Panc1 (cell line): ENCODE measurements at regions not wholly inside any gene's neighbourhood (a gene's known extent, or its start where the extent isn't known, plus 50 kb on each side); places are given as distances from the start of the nearest gene placed in this dataset.

Source experiments
- ATAC-seq: fragments of 200-7000 bp; cut with Tn5 transposase; 2 replicates; pipeline ENCODE4 v1.9.1; 2020; ENCODE audit warnings: mild to moderate bottlenecking, moderate library complexity
- BruUV-seq: library from RNA; stranded (reverse); fragments of 400-500 nt; replicated peaks from 2 replicates; lab custom pipeline; 2021; lab: Mats Ljungman, UMichigan
- CTCF ChIA-PET: fragments of 300-600 bp; sonication (Branson Sonifier 250); formaldehyde crosslinking; loops from one replicate; lab custom pipeline; 2022; ENCODE audit warnings: antibody characterized with exemption; lab: Charles Lee
- POLR2A ChIA-PET: fragments of 300-600 bp; sonication (Branson Sonifier 250); formaldehyde crosslinking; loops from one replicate; lab custom pipeline; 2022; ENCODE audit warnings: antibody characterized with exemption; lab: Charles Lee
- DNase-seq: peaks from one replicate; pipeline ENCODE4 v3.0.0-alpha.2; 2010; ENCODE audit warnings: low read depth, low spot score
- H3K27ac ChIP-seq: 2 replicates; pipeline ENCODE4 v1.5.1; 2011; ENCODE audit warnings: mild to moderate bottlenecking, low read length, inconsistent platforms
- H3K27me3 ChIP-seq: fragments of 200-500 bp; sonication (Bioruptor generic); 2 replicates; pipeline ENCODE4 v1.6.0; 2014; ENCODE audit warnings: low read length, inconsistent platforms; ENCODE audit not compliant: control insufficient read depth, insufficient read depth
- H3K36me3 ChIP-seq: fragments of 200-500 bp; sonication (Bioruptor generic); 2 replicates; pipeline ENCODE4 v1.5.1; 2014; ENCODE audit warnings: inconsistent platforms, mild to moderate bottlenecking, low read length, moderate library complexity; ENCODE audit not compliant: control insufficient read depth, insufficient read depth
- H3K4me1 ChIP-seq: 2 replicates; pipeline ENCODE4 v1.5.1; 2011; ENCODE audit warnings: inconsistent platforms, mild to moderate bottlenecking, low read length, moderate library complexity; ENCODE audit not compliant: control insufficient read depth, insufficient read depth
- H3K4me3 ChIP-seq, 2 experiments: 2 replicates each; pipeline ENCODE4 v1.5.1; 2011 to 2012; ENCODE audit warnings: low read depth in 2 of 2, low read length in 2 of 2, mild to moderate bottlenecking in 2 of 2, inconsistent platforms in 1 of 2, moderate library complexity in 1 of 2
- H3K9me3 ChIP-seq: fragments of 200-500 bp; sonication (Bioruptor generic); 2 replicates; pipeline ENCODE4 v1.5.1; 2014; ENCODE audit warnings: low read depth, mild to moderate bottlenecking, inconsistent platforms, low read length, moderate library complexity; ENCODE audit not compliant: control insufficient read depth, insufficient read depth
- CTCF ChIP-seq: fragments of 450-650 bp; IDR thresholded peaks from 2 replicates; pipeline ENCODE4 v1.5.1; 2017; ENCODE audit warnings: mild to moderate bottlenecking
- POLR2AphosphoS5 ChIP-seq: IDR thresholded peaks from 2 replicates; pipeline ENCODE4 v1.6.1; 2012; ENCODE audit warnings: mild to moderate bottlenecking, low read depth, low read length, moderate library complexity
- SIN3A ChIP-seq: IDR thresholded peaks from 2 replicates; pipeline ENCODE4 v1.6.1; 2012; ENCODE audit warnings: low read depth, mild to moderate bottlenecking, low read length, moderate library complexity, borderline replicate concordance; ENCODE audit not compliant: insufficient read depth
- TCF7L2 ChIP-seq: IDR thresholded peaks from 2 replicates; pipeline ENCODE4 v1.6.1; 2011; ENCODE audit warnings: mild to moderate bottlenecking, low read depth, low read length, inconsistent platforms
- in situ Hi-C: cut with HindIII; loops from 2 replicates; pipeline ENCODE4 v1.10.0; 2016; ENCODE audit warnings: low sequenced_read_pairs, low pct_unique_long_range_greater_than_20kb
- intact Hi-C: fragments of 100-400 bp; cut with micrococcal nuclease; formaldehyde crosslinking; loops from one replicate; pipeline ENCODE4 v1.10.0; 2022; ENCODE audit not compliant: unreplicated experiment
- TF ChIP-seq, protein P1 (sequence below), 2 experiments: IDR thresholded peaks; 2 replicates each; pipeline ENCODE4 v1.6.1; 2011 to 2012; ENCODE audit warnings: low read depth in 2 of 2, control low read depth in 1 of 2, low read length in 1 of 2, mild to moderate bottlenecking in 1 of 2, moderate library complexity in 1 of 2; ENCODE audit not compliant: insufficient read depth in 1 of 2

GRCh38 chr20:4593149-4593525 is 93.1 kb upstream of the PRNP start:
- in situ Hi-C loops (no loop called here), intact Hi-C loops (loop anchor here (2.0 to 5.0 kb wide), 2 partner anchors 342 to 486 kb away; no protein-coding TSS in a partner anchor)
- no peaks in the 10 kb centered on the region for H3K9me3 ChIP-seq
- no TSS peak for BruUV-seq
- DNase-seq: no peak
- no peaks in the 10 kb centered on the region for H3K36me3 ChIP-seq
- H3K4me1 ChIP-seq: no peaks in the 10 kb centered on the region
- no peak for TF ChIP-seq CTCF
- TF ChIP-seq POLR2AphosphoS5: no peak
- TF ChIP-seq, protein P1, sequence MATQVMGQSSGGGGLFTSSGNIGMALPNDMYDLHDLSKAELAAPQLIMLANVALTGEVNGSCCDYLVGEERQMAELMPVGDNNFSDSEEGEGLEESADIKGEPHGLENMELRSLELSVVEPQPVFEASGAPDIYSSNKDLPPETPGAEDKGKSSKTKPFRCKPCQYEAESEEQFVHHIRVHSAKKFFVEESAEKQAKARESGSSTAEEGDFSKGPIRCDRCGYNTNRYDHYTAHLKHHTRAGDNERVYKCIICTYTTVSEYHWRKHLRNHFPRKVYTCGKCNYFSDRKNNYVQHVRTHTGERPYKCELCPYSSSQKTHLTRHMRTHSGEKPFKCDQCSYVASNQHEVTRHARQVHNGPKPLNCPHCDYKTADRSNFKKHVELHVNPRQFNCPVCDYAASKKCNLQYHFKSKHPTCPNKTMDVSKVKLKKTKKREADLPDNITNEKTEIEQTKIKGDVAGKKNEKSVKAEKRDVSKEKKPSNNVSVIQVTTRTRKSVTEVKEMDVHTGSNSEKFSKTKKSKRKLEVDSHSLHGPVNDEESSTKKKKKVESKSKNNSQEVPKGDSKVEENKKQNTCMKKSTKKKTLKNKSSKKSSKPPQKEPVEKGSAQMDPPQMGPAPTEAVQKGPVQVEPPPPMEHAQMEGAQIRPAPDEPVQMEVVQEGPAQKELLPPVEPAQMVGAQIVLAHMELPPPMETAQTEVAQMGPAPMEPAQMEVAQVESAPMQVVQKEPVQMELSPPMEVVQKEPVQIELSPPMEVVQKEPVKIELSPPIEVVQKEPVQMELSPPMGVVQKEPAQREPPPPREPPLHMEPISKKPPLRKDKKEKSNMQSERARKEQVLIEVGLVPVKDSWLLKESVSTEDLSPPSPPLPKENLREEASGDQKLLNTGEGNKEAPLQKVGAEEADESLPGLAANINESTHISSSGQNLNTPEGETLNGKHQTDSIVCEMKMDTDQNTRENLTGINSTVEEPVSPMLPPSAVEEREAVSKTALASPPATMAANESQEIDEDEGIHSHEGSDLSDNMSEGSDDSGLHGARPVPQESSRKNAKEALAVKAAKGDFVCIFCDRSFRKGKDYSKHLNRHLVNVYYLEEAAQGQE (IDR thresholded peaks at IDR 0.05; ENCODE audit: insufficient read depth in 1 of 2, low read depth in 2 of 2, low read length in 1 of 2): no peak
- TF ChIP-seq TCF7L2: no peak
- TF ChIP-seq SIN3A: no peak
- H3K4me3 ChIP-seq: no peak overlapping the region
- ChIA-PET POLR2A (no interaction called here), CTCF (interaction anchor here (0.6 kb wide), 3 partner anchors 19 to 276 kb away, joined by 3 to 10 read pairs (median 3); no protein-coding TSS in a partner anchor)
- peak; percentile 11; the same call in 1 of the 2 replicates for ATAC-seq
- H3K27me3 ChIP-seq: peaks cover 4% of the 10 kb centered on the region; the same call in 1 of the 2 replicates
- H3K27ac ChIP-seq: no peak overlapping the region

DNA sequence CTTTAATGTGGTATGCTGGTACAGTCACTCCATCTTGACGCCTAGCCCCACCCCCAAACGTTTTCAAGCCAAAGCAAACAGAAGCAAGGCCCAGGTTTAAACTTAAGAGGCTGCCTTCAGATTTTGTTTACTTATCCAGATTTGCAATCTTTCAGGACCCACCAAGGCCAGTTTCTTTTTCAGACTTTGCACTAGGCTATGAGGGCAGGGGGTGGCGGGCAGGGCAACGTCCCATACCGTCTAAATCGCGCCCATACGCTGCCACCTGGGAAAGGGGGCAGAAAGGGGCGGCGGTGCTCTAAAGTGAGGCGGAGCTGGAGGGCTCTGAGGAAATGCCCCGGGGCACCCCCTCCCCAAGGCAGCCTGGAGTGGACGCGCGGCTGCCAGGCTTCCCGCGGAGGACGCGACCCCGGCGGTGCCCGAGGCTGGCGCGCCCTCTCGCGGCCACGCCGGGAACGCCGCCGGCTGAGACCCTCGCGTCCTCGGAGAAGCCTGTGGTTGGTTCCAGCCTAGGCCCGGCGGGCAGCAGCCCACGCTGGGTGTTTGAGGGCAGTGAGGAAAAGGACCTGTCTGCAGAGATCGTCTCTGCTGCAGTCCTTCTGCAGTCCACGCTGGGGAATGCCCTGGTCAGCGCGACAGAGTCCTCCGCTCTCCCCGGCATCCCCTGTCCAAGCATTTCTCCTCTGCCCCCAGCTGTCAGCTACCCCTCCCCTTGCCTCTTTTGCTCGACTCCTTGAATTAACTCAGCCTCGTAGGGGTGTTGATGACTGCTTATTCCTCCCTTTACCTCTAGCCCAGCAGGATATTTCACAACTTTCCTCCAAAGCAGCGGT is 93.7 kb upstream of the PRNP start:
- no peak for DNase-seq
- TF ChIP-seq POLR2AphosphoS5 (no peak), CTCF (peak; percentile 98)
- H3K4me1 ChIP-seq: no peaks in the 10 kb centered on the region
- ChIA-PET POLR2A (no interaction called here), CTCF (interaction anchor here (0.5 to 0.6 kb wide), 4 partner anchors 19 to 1628 kb away, joined by 3 to 10 read pairs (median 4); no protein-coding TSS in a partner anchor)
- intact Hi-C loops: loop anchor here (2.0 to 5.0 kb wide), 2 partner anchors 342 to 485 kb away; no protein-coding TSS in a partner anchor
- H3K27me3 ChIP-seq: peaks cover 4% of the 10 kb centered on the region; the same call in 1 of the 2 replicates
- no peaks in the 10 kb centered on the region for H3K36me3 ChIP-seq
- in situ Hi-C loops: no loop called here
- no TSS peak for BruUV-seq
- ATAC-seq: peak; percentile 94
- peak overlapping the region; percentile 38 to 54 for H3K4me3 ChIP-seq
- H3K9me3 ChIP-seq: no peaks in the 10 kb centered on the region
- H3K27ac ChIP-seq: no peak overlapping the region
